Common myeloid progenitor, CD34-positive (primary cell): ENCODE measurements at regions not wholly inside any gene's neighbourhood (a gene's known extent, or its start where the extent isn't known, plus 50 kb on each side); places are given as distances from the start of the nearest gene placed in this dataset.

Experiments
- CTCF ChIA-PET: fragments of 350-600 bp; sonication (Branson Sonifier 250); formaldehyde crosslinking; loops from one replicate; lab custom pipeline; 2021; ENCODE audit warnings: antibody characterized with exemption; lab: Charles Lee
- POLR2A ChIA-PET: fragments of 350-600 bp; sonication (Branson Sonifier 250); formaldehyde crosslinking; loops from one replicate; lab custom pipeline; 2021; ENCODE audit warnings: antibody characterized with exemption; lab: Charles Lee
- DNase-seq, 3 donors: peaks; one replicate each; pipeline versions ENCODE4 v3.0.0 to v3.0.0-alpha.2; 2013
- H3K27ac ChIP-seq, 2 experiments: 1 replicate in 1 of 2; 2 replicates in 1 of 2; pipeline ENCODE4 v1.7.0; 2013; ENCODE audit warnings: inconsistent platforms in 2 of 2, low read length in 2 of 2, mild to moderate bottlenecking in 2 of 2, low read depth in 1 of 2, moderate library complexity in 1 of 2; ENCODE audit not compliant: severe bottlenecking in 2 of 2, insufficient read depth in 1 of 2, poor library complexity in 1 of 2
- H3K27me3 ChIP-seq, 5 experiments: replicated peaks in 2 of 5; 1 replicate in 3 of 5; 2 replicates in 2 of 5; pipeline versions ENCODE4 v1.6.1 to v1.7.0; 2013; ENCODE audit warnings: low read length in 4 of 5, mild to moderate bottlenecking in 2 of 5, moderate library complexity in 2 of 5, inconsistent platforms in 1 of 5; ENCODE audit not compliant: insufficient read depth in 5 of 5, control insufficient read depth in 4 of 5
- H3K36me3 ChIP-seq, 4 experiments: 1 replicate in 2 of 4; 2 replicates in 2 of 4; pipeline versions ENCODE4 v1.6.1 to v1.7.0; 2013; ENCODE audit warnings: low read length in 3 of 4, control low read depth in 1 of 4, mild to moderate bottlenecking in 1 of 4; ENCODE audit not compliant: control insufficient read depth in 4 of 4, insufficient read depth in 4 of 4
- H3K4me1 ChIP-seq, 4 experiments: 1 replicate in 3 of 4; 2 replicates in 1 of 4; pipeline versions ENCODE4 v1.6.1 to v1.7.1; 2013; ENCODE audit warnings: low read length in 3 of 4, mild to moderate bottlenecking in 3 of 4, control low read depth in 1 of 4, inconsistent platforms in 1 of 4, moderate library complexity in 1 of 4; ENCODE audit not compliant: control insufficient read depth in 4 of 4, insufficient read depth in 4 of 4; ENCODE audit errors: control extremely low read depth in 1 of 4
- H3K4me3 ChIP-seq, 7 experiments: 1 replicate in 4 of 7; 2 replicates in 3 of 7; pipeline versions ENCODE4 v1.5.1 to v1.7.0; 2013; ENCODE audit warnings: mild to moderate bottlenecking in 7 of 7, low read length in 6 of 7, moderate library complexity in 6 of 7, inconsistent platforms in 2 of 7, low read depth in 2 of 7, control low read depth in 1 of 7; ENCODE audit not compliant: insufficient read depth in 4 of 7, control insufficient read depth in 1 of 7; ENCODE audit errors: extremely low read depth in 1 of 7
- H3K9me3 ChIP-seq, 5 experiments: 1 replicate in 4 of 5; 2 replicates in 1 of 5; pipeline versions ENCODE4 v1.6.1 to v1.7.1; 2013; ENCODE audit warnings: low read length in 4 of 5, mild to moderate bottlenecking in 2 of 5, inconsistent platforms in 1 of 5, low read depth in 1 of 5, moderate library complexity in 1 of 5; ENCODE audit not compliant: control insufficient read depth in 4 of 5, insufficient read depth in 2 of 5; ENCODE audit errors: control extremely low read depth in 1 of 5
- WGBS: methylation state at CpG from one replicate; pipeline ENCODE4 v1.1.5; 2013; ENCODE audit not compliant: insufficient coverage; 5-methylcytosine and 5-hydroxymethylcytosine counted together

GRCh38 chr6:84466511-84466910, 239.1 kb upstream of the CEP162 start:
- POLR2A ChIA-PET, result no interaction called here
- H3K36me3 ChIP-seq, result no peaks in the 10 kb centered on the region
- H3K4me3 ChIP-seq, result no peak overlapping the region
- peaks cover 0 to 1% (median 0%) of the 10 kb centered on the region in 5 experiments for H3K27me3 ChIP-seq
- H3K9me3 ChIP-seq, result peaks cover 0 to 3% (median 0%) of the 10 kb centered on the region in 5 experiments
- 79% methylated on average over 4 of the region's 4 CpGs for WGBS
- H3K4me1 ChIP-seq, result no peaks in the 10 kb centered on the region
- CTCF ChIA-PET, result no interaction called here
- DNase-seq, result no peak
- H3K27ac ChIP-seq, result no peak overlapping the region

- peaks cover 0 to 3% (median 0%) of the 10 kb centered on the region in 5 experiments for H3K9me3 ChIP-seq
- WGBS, result no CpG with 5 or more reads among the region's 2 CpGs
- H3K4me1 ChIP-seq, result no peaks in the 10 kb centered on the region
- POLR2A ChIA-PET, result no interaction called here
- CTCF ChIA-PET, result interaction anchor here (0.7 kb wide), 1 partner anchor 45 kb away, joined by 3 read pairs; no protein-coding TSS in a partner anchor
- DNase-seq, result no peak
- H3K27ac ChIP-seq, result no peak overlapping the region
- no peak overlapping the region for H3K4me3 ChIP-seq
- H3K27me3 ChIP-seq, result peaks cover 0 to 1% (median 0%) of the 10 kb centered on the region in 5 experiments
- H3K36me3 ChIP-seq, result no peaks in the 10 kb centered on the region
Observed at GRCh38 chr6:84464471-84464870, 237.0 kb upstream of the CEP162 start.

- DNase-seq, result no peak
- POLR2A ChIA-PET, result no interaction called here
- Histone ChIP-seq H3K4me1 (no peaks in the 10 kb centered on the region), H3K27me3 (peaks cover 0 to 2% (median 0%) of the 10 kb centered on the region in 5 experiments), H3K4me3 (no peak overlapping the region), H3K36me3 (no peaks in the 10 kb centered on the region), H3K27ac (no peak overlapping the region), H3K9me3 (peaks cover 0 to 3% (median 0%) of the 10 kb centered on the region in 5 experiments)
- CTCF ChIA-PET, result no interaction called here
- 100% methylated on average over 1 of the region's 1 CpG for WGBS
Observed at GRCh38 chr6:84462698-84463097, 235.3 kb upstream of the CEP162 start.

GRCh38 chr6:84461461-84461860, 234.0 kb upstream of the CEP162 start:
- H3K4me1 ChIP-seq, result no peaks in the 10 kb centered on the region
- DNase-seq, result no peak
- H3K4me3 ChIP-seq, result no peak overlapping the region
- no peak overlapping the region for H3K27ac ChIP-seq
- peaks cover 0 to 2% (median 0%) of the 10 kb centered on the region in 5 experiments for H3K27me3 ChIP-seq
- peaks cover 0 to 3% (median 0%) of the 10 kb centered on the region in 5 experiments for H3K9me3 ChIP-seq
- H3K36me3 ChIP-seq, result no peaks in the 10 kb centered on the region
- POLR2A ChIA-PET, result no interaction called here
- WGBS, result 100% methylated on average over 2 of the region's 4 CpGs
- CTCF ChIA-PET, result no interaction called here

- no peak overlapping the region for H3K27ac ChIP-seq
Observed at GRCh38 chr6:84460491-84460890, 233.0 kb upstream of the CEP162 start.

GRCh38 chr6:84459401-84459800, 232.0 kb upstream of the CEP162 start:
- H3K4me3 ChIP-seq, result no peak overlapping the region
- H3K9me3 ChIP-seq, result peaks cover 0 to 3% (median 0%) of the 10 kb centered on the region in 5 experiments
- H3K36me3 ChIP-seq, result no peaks in the 10 kb centered on the region
- no peak for DNase-seq
- ChIA-PET CTCF (no interaction called here), POLR2A (no interaction called here)
- H3K27ac ChIP-seq, result no peak overlapping the region
- WGBS, result 76% methylated on average over 3 of the region's 3 CpGs
- H3K27me3 ChIP-seq, result peaks cover 0 to 2% (median 0%) of the 10 kb centered on the region in 5 experiments
- H3K4me1 ChIP-seq, result no peaks in the 10 kb centered on the region

More at GRCh38 chr6:84460491-84460890, 233.0 kb upstream of the CEP162 start:
- CTCF ChIA-PET, result no interaction called here
- no peak overlapping the region for H3K4me3 ChIP-seq
- H3K9me3 ChIP-seq, result peaks cover 0 to 3% (median 0%) of the 10 kb centered on the region in 5 experiments
- H3K36me3 ChIP-seq, result no peaks in the 10 kb centered on the region
- POLR2A ChIA-PET, result no interaction called here
- H3K27me3 ChIP-seq, result peaks cover 0 to 2% (median 0%) of the 10 kb centered on the region in 5 experiments
- no peaks in the 10 kb centered on the region for H3K4me1 ChIP-seq
- no peak for DNase-seq

GRCh38 chr6:84458271-84458670, 230.8 kb upstream of the CEP162 start:
- DNase-seq, result no peak
- ChIA-PET POLR2A (no interaction called here), CTCF (no interaction called here)
- H3K4me1 ChIP-seq, result no peaks in the 10 kb centered on the region
- WGBS, result no CpG with 5 or more reads among the region's 3 CpGs
- H3K27ac ChIP-seq, result no peak overlapping the region
- no peaks in the 10 kb centered on the region for H3K36me3 ChIP-seq
- H3K9me3 ChIP-seq, result no peaks in the 10 kb centered on the region
- no peak overlapping the region for H3K4me3 ChIP-seq
- peaks cover 0 to 2% (median 0%) of the 10 kb centered on the region in 5 experiments for H3K27me3 ChIP-seq
